GM23338 (cell line): ENCODE measurements at regions not wholly inside any gene's neighbourhood (a gene's known extent, or its start where the extent isn't known, plus 50 kb on each side); places are given as distances from the start of the nearest gene placed in this dataset.

Experiments
- CREB1 ChIP-seq: fragments of 250-450 bp; sonication (Bioruptor Pico); IDR thresholded peaks from 2 replicates; pipeline ENCODE4 v1.5.0; 2020; ENCODE audit warnings: low read depth, mild to moderate bottlenecking, moderate library complexity
- CTCF ChIP-seq, 2 experiments: fragments of 200-600 bp in 1 of 2; sonication (generic) in 1 of 2; conservative IDR thresholded peaks; 2 replicates each; pipeline versions ENCODE4 v1.5.1 to v1.6.1; 2016 to 2017; ENCODE audit warnings: antibody characterized with exemption in 2 of 2, low read depth in 2 of 2, mild to moderate bottlenecking in 2 of 2, moderate library complexity in 1 of 2
- EZH2 ChIP-seq: fragments of 200-600 bp; sonication (generic); IDR thresholded peaks from one replicate; pipeline ENCODE4 v1.8.0; 2017; ENCODE audit warnings: antibody characterized with exemption, mild to moderate bottlenecking, low read depth; ENCODE audit not compliant: unreplicated experiment
- EZH2phosphoT487 ChIP-seq: fragments of 200-600 bp; sonication (generic); IDR thresholded peaks from one replicate; pipeline ENCODE4 v1.8.1; 2018; ENCODE audit warnings: antibody characterized with exemption; ENCODE audit not compliant: unreplicated experiment
- POLR2AphosphoS5 ChIP-seq: IDR thresholded peaks from 2 replicates; pipeline ENCODE4 v1.6.1; 2016; ENCODE audit warnings: antibody characterized with exemption, low read depth
- REST ChIP-seq: IDR thresholded peaks from one replicate; pipeline ENCODE4 v1.6.1; 2018; ENCODE audit warnings: antibody characterized with exemption; ENCODE audit not compliant: unreplicated experiment
- STAT1 ChIP-seq: IDR thresholded peaks from one replicate; pipeline ENCODE4 v1.6.1; 2016; ENCODE audit warnings: antibody characterized with exemption; ENCODE audit not compliant: unreplicated experiment
- ZNF331 ChIP-seq: fragments of 250-450 bp; sonication (Bioruptor Pico); IDR thresholded peaks from 2 replicates; pipeline ENCODE4 v1.5.0; 2020; ENCODE audit warnings: low read depth, mild to moderate bottlenecking, moderate library complexity
- TF ChIP-seq, protein P1 (sequence below): fragments of 250-450 bp; sonication (Bioruptor Pico); IDR thresholded peaks from 2 replicates; pipeline ENCODE4 v1.5.0; 2020; ENCODE audit warnings: mild to moderate bottlenecking, moderate library complexity

- TF ChIP-seq CTCF (conservative IDR thresholded peaks at IDR 0.05; ENCODE audit: low read depth in 2 of 2): no peak
- no peak for TF ChIP-seq CREB1 (CRISPR knock-in tag)
- TF ChIP-seq EZH2: no peak
- TF ChIP-seq REST: no peak
- TF ChIP-seq STAT1: no peak
- no peak for TF ChIP-seq POLR2AphosphoS5
- no peak for TF ChIP-seq ZNF331
- no peak for TF ChIP-seq EZH2phosphoT487
- TF ChIP-seq, protein P1, sequence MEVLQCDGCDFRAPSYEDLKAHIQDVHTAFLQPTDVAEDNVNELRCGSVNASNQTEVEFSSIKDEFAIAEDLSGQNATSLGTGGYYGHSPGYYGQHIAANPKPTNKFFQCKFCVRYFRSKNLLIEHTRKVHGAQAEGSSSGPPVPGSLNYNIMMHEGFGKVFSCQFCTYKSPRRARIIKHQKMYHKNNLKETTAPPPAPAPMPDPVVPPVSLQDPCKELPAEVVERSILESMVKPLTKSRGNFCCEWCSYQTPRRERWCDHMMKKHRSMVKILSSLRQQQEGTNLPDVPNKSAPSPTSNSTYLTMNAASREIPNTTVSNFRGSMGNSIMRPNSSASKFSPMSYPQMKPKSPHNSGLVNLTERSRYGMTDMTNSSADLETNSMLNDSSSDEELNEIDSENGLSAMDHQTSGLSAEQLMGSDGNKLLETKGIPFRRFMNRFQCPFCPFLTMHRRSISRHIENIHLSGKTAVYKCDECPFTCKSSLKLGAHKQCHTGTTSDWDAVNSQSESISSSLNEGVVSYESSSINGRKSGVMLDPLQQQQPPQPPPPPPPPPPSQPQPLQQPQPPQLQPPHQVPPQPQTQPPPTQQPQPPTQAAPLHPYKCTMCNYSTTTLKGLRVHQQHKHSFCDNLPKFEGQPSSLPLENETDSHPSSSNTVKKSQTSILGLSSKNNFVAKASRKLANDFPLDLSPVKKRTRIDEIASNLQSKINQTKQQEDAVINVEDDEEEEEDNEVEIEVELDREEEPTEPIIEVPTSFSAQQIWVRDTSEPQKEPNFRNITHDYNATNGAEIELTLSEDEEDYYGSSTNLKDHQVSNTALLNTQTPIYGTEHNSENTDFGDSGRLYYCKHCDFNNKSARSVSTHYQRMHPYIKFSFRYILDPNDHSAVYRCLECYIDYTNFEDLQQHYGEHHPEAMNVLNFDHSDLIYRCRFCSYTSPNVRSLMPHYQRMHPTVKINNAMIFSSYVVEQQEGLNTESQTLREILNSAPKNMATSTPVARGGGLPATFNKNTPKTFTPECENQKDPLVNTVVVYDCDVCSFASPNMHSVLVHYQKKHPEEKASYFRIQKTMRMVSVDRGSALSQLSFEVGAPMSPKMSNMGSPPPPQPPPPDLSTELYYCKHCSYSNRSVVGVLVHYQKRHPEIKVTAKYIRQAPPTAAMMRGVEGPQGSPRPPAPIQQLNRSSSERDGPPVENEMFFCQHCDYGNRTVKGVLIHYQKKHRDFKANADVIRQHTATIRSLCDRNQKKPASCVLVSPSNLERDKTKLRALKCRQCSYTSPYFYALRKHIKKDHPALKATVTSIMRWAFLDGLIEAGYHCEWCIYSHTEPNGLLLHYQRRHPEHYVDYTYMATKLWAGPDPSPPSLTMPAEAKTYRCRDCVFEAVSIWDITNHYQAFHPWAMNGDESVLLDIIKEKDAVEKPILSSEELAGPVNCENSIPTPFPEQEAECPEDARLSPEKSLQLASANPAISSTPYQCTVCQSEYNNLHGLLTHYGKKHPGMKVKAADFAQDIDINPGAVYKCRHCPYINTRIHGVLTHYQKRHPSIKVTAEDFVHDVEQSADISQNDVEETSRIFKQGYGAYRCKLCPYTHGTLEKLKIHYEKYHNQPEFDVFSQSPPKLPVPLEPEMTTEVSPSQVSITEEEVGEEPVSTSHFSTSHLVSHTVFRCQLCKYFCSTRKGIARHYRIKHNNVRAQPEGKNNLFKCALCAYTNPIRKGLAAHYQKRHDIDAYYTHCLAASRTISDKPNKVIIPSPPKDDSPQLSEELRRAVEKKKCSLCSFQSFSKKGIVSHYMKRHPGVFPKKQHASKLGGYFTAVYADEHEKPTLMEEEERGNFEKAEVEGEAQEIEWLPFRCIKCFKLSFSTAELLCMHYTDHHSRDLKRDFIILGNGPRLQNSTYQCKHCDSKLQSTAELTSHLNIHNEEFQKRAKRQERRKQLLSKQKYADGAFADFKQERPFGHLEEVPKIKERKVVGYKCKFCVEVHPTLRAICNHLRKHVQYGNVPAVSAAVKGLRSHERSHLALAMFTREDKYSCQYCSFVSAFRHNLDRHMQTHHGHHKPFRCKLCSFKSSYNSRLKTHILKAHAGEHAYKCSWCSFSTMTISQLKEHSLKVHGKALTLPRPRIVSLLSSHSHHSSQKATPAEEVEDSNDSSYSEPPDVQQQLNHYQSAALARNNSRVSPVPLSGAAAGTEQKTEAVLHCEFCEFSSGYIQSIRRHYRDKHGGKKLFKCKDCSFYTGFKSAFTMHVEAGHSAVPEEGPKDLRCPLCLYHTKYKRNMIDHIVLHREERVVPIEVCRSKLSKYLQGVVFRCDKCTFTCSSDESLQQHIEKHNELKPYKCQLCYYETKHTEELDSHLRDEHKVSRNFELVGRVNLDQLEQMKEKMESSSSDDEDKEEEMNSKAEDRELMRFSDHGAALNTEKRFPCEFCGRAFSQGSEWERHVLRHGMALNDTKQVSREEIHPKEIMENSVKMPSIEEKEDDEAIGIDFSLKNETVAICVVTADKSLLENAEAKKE: no peak
Measured at GRCh38 chr1:36723813-36724212, 241.1 kb upstream of the CSF3R start.
